GM21528 (cell line): ENCODE measurements at regions not wholly inside any gene's neighbourhood (a gene's known extent, or its start where the extent isn't known, plus 50 kb on each side); places are given as distances from the start of the nearest gene placed in this dataset.

ENCODE experiments used
- ATAC-seq: cut with Tn5 transposase; IDR thresholded peaks from one replicate; pipeline ENCODE4 v1.9.1; 2021; ENCODE audit warnings: mild to moderate bottlenecking, moderate library complexity; ENCODE audit not compliant: unreplicated experiment, low FRiP score

GRCh38 chr5:57785946-57786345 lies 303.3 kb upstream of the ACTBL2 start:
- no peak for ATAC-seq

GRCh38 chr5:57784121-57784520 lies 301.5 kb upstream of the ACTBL2 start:
- ATAC-seq: no peak

GRCh38 chr5:57783693-57784092 lies 301.1 kb upstream of the ACTBL2 start:
- ATAC-seq: no peak

- no peak for ATAC-seq
Measured at GRCh38 chr5:57780961-57781325, 298.3 kb upstream of the ACTBL2 start.

- no peak for ATAC-seq
Measured at GRCh38 chr5:57780306-57780960, 297.8 kb upstream of the ACTBL2 start.

GRCh38 chr5:57779383-57780223 lies 297.0 kb upstream of the ACTBL2 start:
- no peak for ATAC-seq

GRCh38 chr5:57778501-57779091 lies 296.0 kb upstream of the ACTBL2 start:
- ATAC-seq: no peak

GRCh38 chr5:57777174-57777581 lies 294.6 kb upstream of the ACTBL2 start:
- no peak for ATAC-seq

- ATAC-seq: no peak
Measured at GRCh38 chr5:57776035-57776434, 293.4 kb upstream of the ACTBL2 start.

- ATAC-seq: no peak
Measured at GRCh38 chr5:57774439-57774838, 291.8 kb upstream of the ACTBL2 start.

- no peak for ATAC-seq
Measured at GRCh38 chr5:57772512-57772911, 289.9 kb upstream of the ACTBL2 start.

- ATAC-seq: no peak
Measured at GRCh38 chr5:57770039-57770438, 287.4 kb upstream of the ACTBL2 start.

GRCh38 chr5:57768745-57769144 lies 286.1 kb upstream of the ACTBL2 start:
- no peak for ATAC-seq

GRCh38 chr5:57764479-57765089 lies 282.0 kb upstream of the ACTBL2 start:
- ATAC-seq: no peak

GRCh38 chr5:57761513-57761912 lies 278.9 kb upstream of the ACTBL2 start:
- no peak for ATAC-seq

GRCh38 chr5:57754616-57755015 lies 272.0 kb upstream of the ACTBL2 start:
- no peak for ATAC-seq

GRCh38 chr5:57753446-57753845 lies 270.8 kb upstream of the ACTBL2 start:
- no peak for ATAC-seq

GRCh38 chr5:57751710-57752109 lies 269.1 kb upstream of the ACTBL2 start:
- ATAC-seq: no peak

- no peak for ATAC-seq
Measured at GRCh38 chr5:57750891-57751290, 268.3 kb upstream of the ACTBL2 start.

GRCh38 chr5:57750282-57750681 lies 267.7 kb upstream of the ACTBL2 start:
- ATAC-seq: no peak

GRCh38 chr5:57749396-57749795 lies 266.8 kb upstream of the ACTBL2 start:
- ATAC-seq: no peak
